Mucosa of stomach (tissue), 1 donor: ENCODE measurements at regions not wholly inside any gene's neighbourhood (a gene's known extent, or its start where the extent isn't known, plus 50 kb on each side); places are given as distances from the start of the nearest gene placed in this dataset.
"Not testable (repeated sequence)": the region's sequence is repeated elsewhere in the genome, so short reads cannot be mapped to it uniquely, and the experiment has no call there.

Experiments used
- H3K27me3 ChIP-seq: one replicate; pipeline ENCODE4 v1.7.0; 2013; ENCODE audit warnings: mild to moderate bottlenecking, low read length; ENCODE audit not compliant: control insufficient read depth, insufficient read depth
- H3K36me3 ChIP-seq: one replicate; pipeline ENCODE4 v1.7.0; 2013; ENCODE audit warnings: low read length; ENCODE audit not compliant: control insufficient read depth, insufficient read depth
- H3K4me1 ChIP-seq: one replicate; pipeline ENCODE4 v1.7.0; 2013; ENCODE audit warnings: mild to moderate bottlenecking, low read length; ENCODE audit not compliant: control insufficient read depth, insufficient read depth
- H3K4me3 ChIP-seq: one replicate; pipeline ENCODE4 v1.7.0; 2013; ENCODE audit warnings: low read length
- H3K9ac ChIP-seq: one replicate; pipeline ENCODE4 v1.7.0; 2013; ENCODE audit warnings: mild to moderate bottlenecking, low read length, moderate library complexity
- H3K9me3 ChIP-seq: one replicate; pipeline ENCODE4 v1.7.0; 2013; ENCODE audit warnings: mild to moderate bottlenecking, low read length, moderate library complexity; ENCODE audit not compliant: control insufficient read depth
- donor health status: Pancreatic carcinoma.

GRCh38 chr10:61257956-61258496 lies 195.2 kb downstream of the TMEM26 start:
- H3K4me1 ChIP-seq, result no peaks in the 10 kb centered on the region
- no peaks in the 10 kb centered on the region for H3K36me3 ChIP-seq
- H3K9ac ChIP-seq, result no peak overlapping the region
- no peak overlapping the region for H3K4me3 ChIP-seq
- no peaks in the 10 kb centered on the region for H3K9me3 ChIP-seq
- no peaks in the 10 kb centered on the region for H3K27me3 ChIP-seq

GRCh38 chr10:61257136-61257535 lies 196.0 kb downstream of the TMEM26 start:
- H3K9me3 ChIP-seq, result no peaks in the 10 kb centered on the region
- H3K4me1 ChIP-seq, result no peaks in the 10 kb centered on the region
- H3K36me3 ChIP-seq, result no peaks in the 10 kb centered on the region
- H3K27me3 ChIP-seq, result no peaks in the 10 kb centered on the region
- no peak overlapping the region for H3K9ac ChIP-seq
- no peak overlapping the region for H3K4me3 ChIP-seq

- H3K9me3 ChIP-seq, H3K27me3 ChIP-seq, H3K36me3 ChIP-seq, H3K9ac ChIP-seq, H3K4me3 ChIP-seq, H3K4me1 ChIP-seq: not testable (repeated sequence)
Measured at GRCh38 chr10:61252326-61252725, 200.9 kb downstream of the TMEM26 start.

- no peaks in the 10 kb centered on the region for H3K9me3 ChIP-seq
- no peaks in the 10 kb centered on the region for H3K36me3 ChIP-seq
- H3K27me3 ChIP-seq, result no peaks in the 10 kb centered on the region
- no peak overlapping the region for H3K9ac ChIP-seq
- no peak overlapping the region for H3K4me3 ChIP-seq
- no peaks in the 10 kb centered on the region for H3K4me1 ChIP-seq
Measured at GRCh38 chr10:61251089-61251488, 202.1 kb downstream of the TMEM26 start.

DNA sequence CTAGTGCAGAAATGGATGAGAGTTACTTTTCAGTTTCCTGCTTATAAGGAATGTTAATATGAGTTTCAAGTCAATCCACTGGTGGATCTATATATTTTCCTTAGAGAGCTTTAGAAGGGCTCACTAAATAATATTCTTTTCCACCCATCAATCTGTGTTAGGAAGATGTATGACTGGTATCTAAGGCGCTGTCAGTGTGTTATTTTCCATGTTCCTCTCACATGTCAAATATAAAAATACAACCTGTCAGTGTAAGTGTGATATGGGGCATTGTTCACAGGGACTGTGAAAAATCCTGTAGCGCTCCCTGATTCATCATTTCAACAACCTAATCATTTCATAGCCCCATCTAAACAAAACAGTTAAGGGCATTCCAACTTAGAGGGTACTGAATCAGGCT lies 203.1 kb downstream of the TMEM26 start:
- Histone ChIP-seq H3K4me1 (no peaks in the 10 kb centered on the region), H3K9ac (no peak overlapping the region), H3K9me3 (no peaks in the 10 kb centered on the region), H3K4me3 (no peak overlapping the region), H3K36me3 (no peaks in the 10 kb centered on the region), H3K27me3 (no peaks in the 10 kb centered on the region)

- no peak overlapping the region for H3K4me3 ChIP-seq
- H3K9me3 ChIP-seq, result no peaks in the 10 kb centered on the region
- no peaks in the 10 kb centered on the region for H3K36me3 ChIP-seq
- H3K27me3 ChIP-seq, result no peaks in the 10 kb centered on the region
- no peak overlapping the region for H3K9ac ChIP-seq
- no peaks in the 10 kb centered on the region for H3K4me1 ChIP-seq
Measured at GRCh38 chr10:61248013-61248412, 205.2 kb downstream of the TMEM26 start.

GRCh38 chr10:61244261-61244775 lies 208.9 kb downstream of the TMEM26 start:
- Histone ChIP-seq H3K27me3 (no peaks in the 10 kb centered on the region), H3K36me3 (no peaks in the 10 kb centered on the region), H3K4me1 (no peaks in the 10 kb centered on the region), H3K9me3 (no peaks in the 10 kb centered on the region), H3K4me3 (no peak overlapping the region), H3K9ac (no peak overlapping the region)

- Histone ChIP-seq H3K4me3 (no peak overlapping the region), H3K4me1 (no peaks in the 10 kb centered on the region)
Measured at GRCh38 chr10:61232780-61233179, 220.4 kb downstream of the TMEM26 start.

DNA sequence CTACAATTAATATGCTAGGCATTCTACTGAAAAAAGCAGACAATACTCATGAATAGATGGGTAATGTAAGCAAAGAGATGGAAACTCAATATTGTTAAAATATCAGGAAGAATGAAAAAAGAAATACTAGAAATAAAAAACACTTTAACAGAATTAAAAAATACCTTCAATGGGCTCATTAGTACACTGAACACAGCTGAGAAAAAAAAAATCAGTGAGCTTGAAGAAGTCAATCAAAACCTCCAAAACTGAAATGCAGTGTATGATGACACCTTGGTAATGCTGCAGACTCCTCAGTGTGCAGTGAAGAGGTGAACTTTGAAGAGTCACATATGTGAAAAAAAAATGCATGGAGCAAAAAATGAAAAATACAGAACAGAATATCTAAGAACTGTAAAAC lies 227.2 kb downstream of the TMEM26 start:
- Histone ChIP-seq H3K36me3 (no peaks in the 10 kb centered on the region), H3K4me3 (no peak overlapping the region), H3K4me1 (no peaks in the 10 kb centered on the region), H3K9me3 (no peaks in the 10 kb centered on the region), H3K27me3 (no peaks in the 10 kb centered on the region), H3K9ac (no peak overlapping the region)

More at GRCh38 chr10:61232780-61233179, 220.4 kb downstream of the TMEM26 start:
- no peaks in the 10 kb centered on the region for H3K9me3 ChIP-seq
- H3K36me3 ChIP-seq, result no peaks in the 10 kb centered on the region
- H3K27me3 ChIP-seq, result no peaks in the 10 kb centered on the region
- H3K9ac ChIP-seq, result no peak overlapping the region

- H3K4me1 ChIP-seq, result no peaks in the 10 kb centered on the region
- H3K36me3 ChIP-seq, result no peaks in the 10 kb centered on the region
- H3K9ac ChIP-seq, result no peak overlapping the region
- H3K9me3 ChIP-seq, result no peaks in the 10 kb centered on the region
- no peak overlapping the region for H3K4me3 ChIP-seq
- no peaks in the 10 kb centered on the region for H3K27me3 ChIP-seq
Measured at GRCh38 chr10:61223576-61223975, 229.6 kb downstream of the TMEM26 start.

GRCh38 chr10:61219696-61220095 lies 233.5 kb downstream of the TMEM26 start:
- Histone ChIP-seq H3K27me3 (no peaks in the 10 kb centered on the region), H3K9ac (no peak overlapping the region), H3K4me1 (no peaks in the 10 kb centered on the region), H3K36me3 (no peaks in the 10 kb centered on the region), H3K9me3 (no peaks in the 10 kb centered on the region), H3K4me3 (no peak overlapping the region)

GRCh38 chr10:61217851-61218565 lies 235.2 kb downstream of the TMEM26 start:
- H3K4me3 ChIP-seq, result no peak overlapping the region
- no peaks in the 10 kb centered on the region for H3K36me3 ChIP-seq
- H3K4me1 ChIP-seq, result no peaks in the 10 kb centered on the region
- H3K27me3 ChIP-seq, result no peaks in the 10 kb centered on the region
- no peak overlapping the region for H3K9ac ChIP-seq
- H3K9me3 ChIP-seq, result no peaks in the 10 kb centered on the region
